GM12892 (cell line): ENCODE measurements at regions not wholly inside any gene's neighbourhood (a gene's known extent, or its start where the extent isn't known, plus 50 kb on each side); places are given as distances from the start of the nearest gene placed in this dataset.

Experiments used
- DNase-seq: peaks from one replicate; pipeline ENCODE4 v3.0.0; 2011; ENCODE audit not compliant: insufficient read length
- FAIRE-seq: peaks from 2 replicates; lab custom pipeline; 2011; peaks lifted over from hg19 to GRCh38; lab: Jason Lieb, UNC
- POLR2A ChIP-seq: IDR thresholded peaks from 2 replicates; pipeline ENCODE4 v1.6.1; 2011; ENCODE audit warnings: low read depth, low read length, control low read depth
- POLR2AphosphoS5 ChIP-seq: IDR thresholded peaks from 2 replicates; pipeline ENCODE4 v1.6.1; 2011; ENCODE audit warnings: low read depth, low read length, control low read depth
- TAF1 ChIP-seq: IDR thresholded peaks from 2 replicates; pipeline ENCODE4 v1.6.1; 2011; ENCODE audit warnings: low read depth, mild to moderate bottlenecking, control low read depth, low read length, borderline replicate concordance

- DNase-seq: no peak
Observed at GRCh38 chr11:104570078-104570701, 328.1 kb downstream of the CASP12 start.

GRCh38 chr11:104565583-104565961 lies 332.7 kb downstream of the CASP12 start:
- no peak for DNase-seq
- TF ChIP-seq POLR2A (no peak), POLR2AphosphoS5 (no peak), TAF1 (no peak)
- FAIRE-seq: no peak

More at GRCh38 chr11:104570078-104570701, 328.1 kb downstream of the CASP12 start:
- FAIRE-seq: no peak
- TF ChIP-seq POLR2A (no peak), TAF1 (no peak), POLR2AphosphoS5 (no peak)

- FAIRE-seq (no peak), DNase-seq (no peak)
- no peak for TF ChIP-seq POLR2AphosphoS5
- TF ChIP-seq POLR2A: no peak
- no peak for TF ChIP-seq TAF1
Observed at GRCh38 chr11:104564921-104565582, 333.2 kb downstream of the CASP12 start.

DNA sequence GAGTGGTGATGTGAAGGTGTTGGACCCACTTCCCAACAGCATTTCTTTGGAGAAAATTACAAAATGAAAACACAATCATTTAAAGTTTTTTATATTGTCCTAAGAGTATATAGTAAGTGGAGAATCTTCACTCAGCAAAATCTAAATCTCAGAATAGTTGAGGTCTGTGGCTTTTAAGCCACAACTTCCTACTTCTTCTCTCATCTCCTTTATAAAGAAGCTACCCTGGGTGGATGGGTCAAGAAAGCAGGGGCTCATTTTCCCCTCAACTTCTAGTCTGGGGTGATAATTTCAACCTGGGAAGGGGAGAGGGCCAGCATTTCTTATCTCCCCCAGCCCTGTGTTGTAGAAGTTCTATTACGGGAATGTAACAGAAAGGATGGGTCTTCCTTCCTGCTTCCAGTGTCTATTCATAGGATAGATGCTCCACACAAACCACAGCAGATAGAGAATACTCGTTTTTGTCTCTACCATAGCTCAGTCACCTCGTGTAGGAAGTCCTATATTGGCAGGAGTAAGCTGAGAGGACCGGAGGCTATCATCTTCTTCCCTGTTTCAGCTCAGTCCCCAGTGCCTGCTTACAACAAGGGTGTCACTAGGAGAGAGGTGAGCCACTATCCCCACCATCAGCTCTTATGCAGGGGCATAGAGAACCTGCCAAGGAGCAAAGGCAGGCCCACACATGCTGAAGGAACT lies 341.5 kb downstream of the CASP12 start:
- TF ChIP-seq POLR2A (no peak), TAF1 (no peak), POLR2AphosphoS5 (no peak)
- FAIRE-seq (peak; percentile 50), DNase-seq (no peak)

GRCh38 chr11:104549019-104549418 lies 349.2 kb downstream of the CASP12 start:
- FAIRE-seq (no peak), DNase-seq (no peak)
- TF ChIP-seq TAF1: no peak
- no peak for TF ChIP-seq POLR2AphosphoS5
- no peak for TF ChIP-seq POLR2A

GRCh38 chr11:104547996-104548661 lies 350.1 kb downstream of the CASP12 start:
- FAIRE-seq (peak; percentile 70), DNase-seq (no peak)
- TF ChIP-seq POLR2AphosphoS5 (no peak), POLR2A (no peak), TAF1 (no peak)

GRCh38 chr11:104546501-104546900 lies 351.8 kb downstream of the CASP12 start:
- TF ChIP-seq POLR2A: no peak
- TF ChIP-seq POLR2AphosphoS5: no peak
- no peak for TF ChIP-seq TAF1
- DNase-seq (no peak), FAIRE-seq (no peak)

DNA sequence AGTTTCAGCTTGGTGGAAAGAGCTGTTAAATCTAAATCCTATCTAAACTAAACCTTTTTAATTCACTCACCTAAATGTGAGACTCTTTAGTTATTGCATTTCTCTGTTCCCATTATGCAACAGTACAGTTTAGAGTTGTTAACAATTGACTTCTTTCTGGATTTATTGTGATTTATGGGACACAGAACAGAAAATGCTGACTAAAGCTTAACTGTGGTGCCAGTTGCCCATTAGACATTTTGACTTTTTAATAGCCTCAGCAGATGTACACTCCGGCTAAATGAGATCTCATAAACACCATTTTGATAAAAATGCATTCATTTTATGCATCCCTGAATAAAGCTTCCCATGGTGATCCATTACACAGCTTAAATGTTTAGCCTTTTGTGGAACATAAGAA lies 356.6 kb downstream of the CASP12 start:
- DNase-seq (no peak), FAIRE-seq (no peak)
- no peak for TF ChIP-seq POLR2AphosphoS5
- no peak for TF ChIP-seq POLR2A
- TF ChIP-seq TAF1: no peak

DNA sequence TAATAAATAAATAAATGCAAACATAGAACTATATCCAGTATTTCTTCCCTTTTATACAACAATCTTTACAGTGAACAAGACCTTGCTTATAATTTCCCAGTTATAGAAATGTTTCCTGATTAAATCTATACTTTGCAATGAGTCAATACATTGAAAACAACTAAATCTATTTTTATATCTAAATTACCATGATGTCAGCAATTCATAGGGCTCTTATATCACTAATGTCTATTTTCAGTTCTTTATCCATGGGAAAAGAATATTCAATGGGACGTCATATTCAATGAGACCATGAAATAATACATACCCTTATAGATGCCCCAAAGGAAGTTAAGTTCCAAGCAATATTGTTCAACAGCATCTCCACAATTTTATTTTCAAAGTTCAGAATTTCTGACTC lies 359.9 kb downstream of the CASP12 start:
- no peak for DNase-seq
- TF ChIP-seq POLR2AphosphoS5 (no peak), POLR2A (no peak), TAF1 (no peak)
- no peak for FAIRE-seq

DNA sequence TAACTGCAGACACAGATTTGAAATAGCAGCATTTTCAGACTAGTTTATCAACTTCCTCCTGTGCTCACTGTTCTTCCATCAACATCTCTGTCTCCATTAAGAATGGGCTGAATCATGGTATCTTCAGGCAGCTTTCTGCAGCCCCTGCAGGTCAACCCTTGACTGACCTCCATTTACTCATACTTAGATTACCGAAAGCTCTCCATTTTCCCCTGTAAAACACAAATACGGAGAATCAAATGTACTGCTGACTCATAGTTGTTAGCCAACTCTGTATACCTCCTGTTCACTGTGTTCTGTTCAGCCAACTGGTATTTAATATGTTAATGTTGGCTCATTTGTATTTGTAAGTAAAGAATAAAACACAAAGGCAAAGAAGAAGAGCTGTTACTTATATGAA lies 364.0 kb downstream of the CASP12 start:
- no peak for FAIRE-seq
- DNase-seq: no peak
- TF ChIP-seq POLR2AphosphoS5: no peak
- TF ChIP-seq TAF1: no peak
- no peak for TF ChIP-seq POLR2A

GRCh38 chr11:104531894-104532293 lies 366.4 kb downstream of the CASP12 start:
- TF ChIP-seq TAF1 (no peak), POLR2A (no peak), POLR2AphosphoS5 (no peak)
- FAIRE-seq (no peak), DNase-seq (no peak)
